Psoas muscle (tissue), 7 donors: ENCODE measurements at regions not wholly inside any gene's neighbourhood (a gene's known extent, or its start where the extent isn't known, plus 50 kb on each side); places are given as distances from the start of the nearest gene placed in this dataset.

Experiments used
- ATAC-seq, 4 donors: fragments of 200-7000 bp; cut with Tn5 transposase; one replicate each; pipeline ENCODE4 v1.9.1; 2020; ENCODE audit warnings: moderate library complexity in 3 of 4, mild to moderate bottlenecking in 2 of 4
- DNase-seq, 2 donors: peaks; one replicate each; pipeline ENCODE4 v3.0.0-alpha.2; 2020
- H3K27ac ChIP-seq: fragments of 200-600 bp; one replicate; pipeline ENCODE4 v1.8.0; 2022
- H3K27me3 ChIP-seq, 3 donors: fragments of 200-600 bp in 1 of 3; one replicate each; pipeline versions ENCODE4 v1.6.1 to v1.8.0; 2013 to 2022; ENCODE audit warnings: low read length in 2 of 3, mild to moderate bottlenecking in 2 of 3, moderate library complexity in 1 of 3; ENCODE audit not compliant: insufficient read depth in 3 of 3
- H3K36me3 ChIP-seq, 2 donors: fragments of 200-600 bp in 1 of 2; one replicate each; pipeline versions ENCODE4 v1.6.1 to v1.8.0; 2013 to 2022; ENCODE audit warnings: low read depth in 1 of 2, mild to moderate bottlenecking in 1 of 2, moderate library complexity in 1 of 2; ENCODE audit not compliant: insufficient read depth in 1 of 2
- H3K4me1 ChIP-seq: fragments of 200-600 bp; one replicate; pipeline ENCODE4 v1.8.0; 2022
- H3K4me3 ChIP-seq: fragments of 200-600 bp; one replicate; pipeline ENCODE4 v1.8.0; 2022; ENCODE audit warnings: mild to moderate bottlenecking
- H3K9me3 ChIP-seq: fragments of 200-600 bp; one replicate; pipeline ENCODE4 v1.8.0; 2022
- WGBS, 3 donors: extraction: QIAGEN DNeasy Blood & Tissue Kit; methylation state at CpG; one replicate each; pipeline versions ENCODE4 v1.1.6 to v1.1.7; 2013; 5-methylcytosine and 5-hydroxymethylcytosine counted together
- intact Hi-C, 2 donors: fragments of 100-400 bp; cut with DNase I; formaldehyde crosslinking; loops; one replicate each; pipeline versions ENCODE4 v1.11.0 to v1.14.2; 2022
- TF ChIP-seq, protein P1 (sequence below): fragments of 200-600 bp; IDR thresholded peaks from one replicate; pipeline ENCODE4 v1.8.0; 2022; ENCODE audit warnings: antibody characterized with exemption
- donor health status: healthy with polysubstance abuse.
- donor health status: DM: no; HTN: no; CAD: no; lungs with moderate emphysema.
- donor health status: Bipolar disorder and iron deficiency.
- donor health status: healthy.
- donor health status: DM: yes; HTN: yes; CAD: no.
- donor health status: DM: no; HTN: no; CAD: no.
- donor health status: DM: yes; HTN: yes; CAD: no.

GRCh38 chr21:38170283-38170682 lies 86.5 kb upstream of the KCNJ15 start:
- DNase-seq = no peak
- 28 to 34% (median 34%) methylated on average over 2 of the region's 2 CpGs for WGBS, 3 donors
- TF ChIP-seq, protein P1, sequence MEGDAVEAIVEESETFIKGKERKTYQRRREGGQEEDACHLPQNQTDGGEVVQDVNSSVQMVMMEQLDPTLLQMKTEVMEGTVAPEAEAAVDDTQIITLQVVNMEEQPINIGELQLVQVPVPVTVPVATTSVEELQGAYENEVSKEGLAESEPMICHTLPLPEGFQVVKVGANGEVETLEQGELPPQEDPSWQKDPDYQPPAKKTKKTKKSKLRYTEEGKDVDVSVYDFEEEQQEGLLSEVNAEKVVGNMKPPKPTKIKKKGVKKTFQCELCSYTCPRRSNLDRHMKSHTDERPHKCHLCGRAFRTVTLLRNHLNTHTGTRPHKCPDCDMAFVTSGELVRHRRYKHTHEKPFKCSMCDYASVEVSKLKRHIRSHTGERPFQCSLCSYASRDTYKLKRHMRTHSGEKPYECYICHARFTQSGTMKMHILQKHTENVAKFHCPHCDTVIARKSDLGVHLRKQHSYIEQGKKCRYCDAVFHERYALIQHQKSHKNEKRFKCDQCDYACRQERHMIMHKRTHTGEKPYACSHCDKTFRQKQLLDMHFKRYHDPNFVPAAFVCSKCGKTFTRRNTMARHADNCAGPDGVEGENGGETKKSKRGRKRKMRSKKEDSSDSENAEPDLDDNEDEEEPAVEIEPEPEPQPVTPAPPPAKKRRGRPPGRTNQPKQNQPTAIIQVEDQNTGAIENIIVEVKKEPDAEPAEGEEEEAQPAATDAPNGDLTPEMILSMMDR = peak; percentile 14

DNA sequence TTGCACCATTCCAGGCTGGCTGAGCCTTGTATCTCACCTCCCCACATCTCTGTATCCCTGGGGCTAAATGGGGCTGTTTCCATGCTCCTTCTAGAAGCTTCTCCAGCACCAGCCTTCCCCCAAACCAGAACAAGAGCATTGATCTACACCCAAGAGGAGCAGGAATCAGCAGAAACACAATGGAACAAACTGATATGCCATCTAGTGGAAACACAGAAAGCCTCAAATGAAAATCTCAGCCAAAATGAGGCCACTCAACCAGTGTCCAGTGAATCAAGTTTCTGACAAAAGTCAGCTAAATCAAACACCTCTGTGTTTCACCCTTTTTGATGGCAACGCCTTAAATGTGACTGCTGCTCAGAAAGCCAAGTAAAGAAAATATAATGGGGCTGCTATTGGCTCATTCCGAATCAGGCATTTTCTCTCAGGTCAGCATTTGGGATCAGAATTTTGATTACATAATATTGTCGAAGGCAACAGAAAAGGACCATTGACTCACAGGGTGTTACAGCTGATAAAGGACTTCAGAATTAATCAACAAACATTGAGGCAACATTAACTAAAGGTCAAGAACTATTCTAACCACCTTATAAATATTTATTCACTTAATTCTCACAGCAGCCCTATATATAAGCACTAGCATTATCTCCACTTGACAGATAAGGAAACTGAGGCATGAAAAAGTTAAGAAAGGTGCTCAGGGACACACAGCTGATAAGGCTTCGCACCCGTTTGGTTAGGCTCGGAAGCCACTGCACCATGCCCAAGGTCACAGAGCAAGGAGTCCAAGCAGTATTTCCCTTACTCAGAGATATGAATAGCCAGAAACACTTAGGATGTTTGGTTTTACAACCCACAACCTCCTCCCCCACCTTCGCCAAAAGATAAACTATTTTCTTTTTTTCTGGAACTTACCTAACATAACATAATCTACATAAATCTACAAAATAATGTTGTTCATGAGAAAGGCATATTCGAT lies 85.8 kb upstream of the KCNJ15 start:
- H3K27me3 ChIP-seq = peaks cover 0 to 8% (median 0%) of the 10 kb centered on the region in 3 donors
- ATAC-seq (no peak), DNase-seq (no peak)
- H3K4me1 ChIP-seq = no peaks in the 10 kb centered on the region
- H3K4me3 ChIP-seq = no peak overlapping the region
- H3K27ac ChIP-seq = no peak overlapping the region
- intact Hi-C loops = no loop called here
- 75 to 83% (median 76%) methylated on average over 8 of the region's 8 CpGs for whole genome bisulfite sequencing, 3 donors
- TF ChIP-seq, protein P1 = no peak
- H3K9me3 ChIP-seq = no peaks in the 10 kb centered on the region
- H3K36me3 ChIP-seq = no peaks in the 10 kb centered on the region

More at GRCh38 chr21:38170283-38170682, 86.5 kb upstream of the KCNJ15 start:
- Histone ChIP-seq H3K9me3 (no peaks in the 10 kb centered on the region), H3K4me1 (no peaks in the 10 kb centered on the region), H3K27me3 (peaks cover 0 to 8% (median 0%) of the 10 kb centered on the region in 3 donors), H3K4me3 (no peak overlapping the region), H3K27ac (no peak overlapping the region), H3K36me3 (no peaks in the 10 kb centered on the region)
- intact Hi-C loops = no loop called here
- no peak for ATAC-seq

DNA sequence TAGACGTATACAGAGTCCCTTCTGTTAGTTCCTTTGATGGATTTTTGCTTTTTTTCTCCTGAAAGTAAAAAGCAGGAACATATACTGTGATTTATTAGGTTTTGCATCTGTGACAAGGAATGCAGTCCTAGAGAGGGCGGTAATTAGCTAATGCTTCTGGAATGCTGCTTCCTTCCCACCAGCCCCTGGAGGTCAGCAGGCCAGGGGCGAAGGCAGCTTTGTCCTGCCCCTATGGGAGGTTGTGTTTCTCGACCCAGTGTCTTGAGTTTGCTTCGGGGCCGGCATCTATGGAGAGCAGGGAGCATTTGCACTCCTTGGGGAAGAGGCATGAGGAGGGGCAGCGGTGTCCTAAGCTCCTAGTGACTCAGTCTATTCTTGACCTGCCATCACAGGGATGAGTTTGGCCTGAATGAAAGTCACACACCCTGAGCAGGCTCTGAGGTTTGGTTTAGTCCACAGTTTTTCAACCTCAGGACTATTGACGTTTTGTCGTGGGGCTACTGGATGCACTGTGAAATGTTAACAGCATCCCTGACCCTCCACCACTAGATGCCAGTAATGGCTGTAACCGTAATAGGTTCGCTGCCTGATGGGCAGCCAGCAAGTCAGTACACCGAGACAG lies 85.0 kb upstream of the KCNJ15 start:
- DNase-seq (no peak), ATAC-seq (no peak)

DNA sequence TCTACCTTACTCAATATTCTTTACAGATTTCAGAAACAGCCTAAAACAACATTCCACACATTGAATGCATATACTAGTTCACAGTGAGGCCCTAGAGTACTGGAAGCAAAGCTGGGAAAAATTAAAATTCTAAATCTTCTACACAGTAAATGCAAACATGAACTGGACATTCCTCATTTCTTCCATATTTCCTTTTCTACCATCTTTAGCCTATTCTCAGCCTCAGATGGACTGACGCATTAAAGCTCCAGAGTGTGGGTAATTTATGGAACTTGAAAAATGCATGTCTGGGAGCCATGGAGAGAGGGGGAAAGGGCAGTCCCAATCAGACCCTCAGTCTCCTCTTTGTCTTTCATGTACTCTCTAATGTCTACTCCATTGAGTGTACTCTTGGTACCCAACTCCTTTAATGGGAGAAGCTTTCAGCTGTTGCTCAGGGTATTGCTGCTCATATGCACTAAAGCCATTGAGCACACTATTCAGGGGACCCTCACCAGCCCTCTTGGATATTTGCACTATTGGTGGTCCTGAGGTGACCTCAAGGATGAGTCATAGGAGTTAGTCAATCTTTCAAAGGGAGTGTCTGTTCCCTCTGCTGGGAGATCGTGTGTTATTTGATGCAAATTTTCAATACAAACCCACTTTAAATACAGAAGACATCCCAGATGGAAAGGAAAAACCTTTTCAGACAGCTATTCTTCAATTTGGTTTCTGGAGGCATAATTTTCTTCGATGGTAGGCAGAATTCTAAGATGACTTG lies 83.3 kb upstream of the KCNJ15 start:
- TF ChIP-seq, protein P1 = no peak
- H3K9me3 ChIP-seq = no peaks in the 10 kb centered on the region
- DNase-seq = no peak
- H3K4me3 ChIP-seq = no peak overlapping the region
- 81 to 85% (median 84%) methylated on average over 3 of the region's 3 CpGs for WGBS, 3 donors
- intact Hi-C loops = no loop called here
- no peaks in the 10 kb centered on the region for H3K4me1 ChIP-seq
- H3K36me3 ChIP-seq = no peaks in the 10 kb centered on the region
- no peak for ATAC-seq
- no peak overlapping the region for H3K27ac ChIP-seq
- no peaks in the 10 kb centered on the region for H3K27me3 ChIP-seq

More for the DNA sequence above, 85.0 kb upstream of the KCNJ15 start:
- WGBS, 3 donors = 39 to 46% (median 43%) methylated on average over 12 of the region's 12 CpGs
- H3K4me3 ChIP-seq = no peak overlapping the region
- H3K27ac ChIP-seq = no peak overlapping the region
- no peaks in the 10 kb centered on the region for H3K36me3 ChIP-seq
- TF ChIP-seq, protein P1 = no peak
- intact Hi-C loops = no loop called here
- no peaks in the 10 kb centered on the region for H3K9me3 ChIP-seq
- peaks cover 0 to 2% (median 0%) of the 10 kb centered on the region in 3 donors for H3K27me3 ChIP-seq
- no peaks in the 10 kb centered on the region for H3K4me1 ChIP-seq
